ENCODE measurements at regions not wholly inside any gene's neighbourhood (a gene's known extent, or its start where the extent isn't known, plus 50 kb on each side); places are given as distances from the start of the nearest gene placed in this dataset.
A peak's percentile ranks its signal among the peaks of the same experiment; 100 is the strongest.

DNA sequence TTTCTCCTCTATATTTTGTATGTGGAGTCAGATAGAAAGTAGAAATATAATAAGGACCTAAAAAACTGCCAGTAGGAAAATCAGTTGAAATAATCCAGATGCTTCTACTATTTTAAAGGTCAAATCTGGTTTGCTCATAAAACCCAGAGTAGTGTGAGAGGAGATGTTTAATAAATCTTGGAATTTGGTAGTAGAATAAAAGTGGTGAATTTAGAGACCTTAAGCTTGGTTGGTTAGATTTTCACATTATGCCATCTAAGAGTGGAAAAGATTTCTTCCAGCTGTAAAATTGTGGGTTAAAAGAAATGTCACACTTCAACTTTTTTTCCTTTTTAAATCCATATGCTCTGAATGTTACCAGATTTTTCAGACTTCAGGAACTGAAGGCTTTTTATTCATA is 266.4 kb upstream of the GOLIM4 start:
- Mint-ChIP-seq H3K4me1 (ENCODE audit: low read depth) (no peaks in the 10 kb centered on the region), H3K4me3 (no peak overlapping the region), H3K27me3 (ENCODE audit: insufficient read depth) (no peaks in the 10 kb centered on the region), H3K36me3 (ENCODE audit: low read depth) (no peaks in the 10 kb centered on the region), H3K9me3 (peaks cover 9% of the 10 kb centered on the region), H3K27ac (no peak overlapping the region)
- no peak for DNase-seq
- TF ChIP-seq, protein P1, sequence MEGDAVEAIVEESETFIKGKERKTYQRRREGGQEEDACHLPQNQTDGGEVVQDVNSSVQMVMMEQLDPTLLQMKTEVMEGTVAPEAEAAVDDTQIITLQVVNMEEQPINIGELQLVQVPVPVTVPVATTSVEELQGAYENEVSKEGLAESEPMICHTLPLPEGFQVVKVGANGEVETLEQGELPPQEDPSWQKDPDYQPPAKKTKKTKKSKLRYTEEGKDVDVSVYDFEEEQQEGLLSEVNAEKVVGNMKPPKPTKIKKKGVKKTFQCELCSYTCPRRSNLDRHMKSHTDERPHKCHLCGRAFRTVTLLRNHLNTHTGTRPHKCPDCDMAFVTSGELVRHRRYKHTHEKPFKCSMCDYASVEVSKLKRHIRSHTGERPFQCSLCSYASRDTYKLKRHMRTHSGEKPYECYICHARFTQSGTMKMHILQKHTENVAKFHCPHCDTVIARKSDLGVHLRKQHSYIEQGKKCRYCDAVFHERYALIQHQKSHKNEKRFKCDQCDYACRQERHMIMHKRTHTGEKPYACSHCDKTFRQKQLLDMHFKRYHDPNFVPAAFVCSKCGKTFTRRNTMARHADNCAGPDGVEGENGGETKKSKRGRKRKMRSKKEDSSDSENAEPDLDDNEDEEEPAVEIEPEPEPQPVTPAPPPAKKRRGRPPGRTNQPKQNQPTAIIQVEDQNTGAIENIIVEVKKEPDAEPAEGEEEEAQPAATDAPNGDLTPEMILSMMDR (IDR thresholded peaks at IDR 0.05) = no peak

DNA sequence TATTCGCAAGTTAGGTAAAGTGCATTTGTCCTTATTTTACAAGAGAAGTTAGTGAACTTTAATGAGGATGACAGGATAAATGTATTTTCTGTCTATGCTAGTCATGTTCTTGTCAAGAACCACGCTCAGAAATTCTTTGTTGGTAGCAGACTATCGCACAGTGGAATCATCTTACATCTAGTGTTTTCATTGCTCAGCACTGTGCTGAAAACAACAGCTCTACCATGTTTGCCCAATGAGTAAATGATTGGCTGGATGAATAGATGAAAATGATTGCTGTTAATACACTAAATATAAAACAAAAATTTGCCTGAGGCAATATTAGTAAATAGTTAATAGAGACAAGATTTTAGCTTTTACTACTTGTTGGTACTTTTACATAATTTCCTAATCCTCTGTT is 265.3 kb upstream of the GOLIM4 start:
- no peak for DNase-seq
- TF ChIP-seq, protein P1 (IDR thresholded peaks at IDR 0.05) = no peak
- Mint-ChIP-seq H3K27me3 (ENCODE audit: insufficient read depth) (no peaks in the 10 kb centered on the region), H3K4me3 (no peak overlapping the region), H3K27ac (no peak overlapping the region), H3K36me3 (ENCODE audit: low read depth) (no peaks in the 10 kb centered on the region), H3K9me3 (peaks cover 9% of the 10 kb centered on the region), H3K4me1 (ENCODE audit: low read depth) (no peaks in the 10 kb centered on the region)

DNA sequence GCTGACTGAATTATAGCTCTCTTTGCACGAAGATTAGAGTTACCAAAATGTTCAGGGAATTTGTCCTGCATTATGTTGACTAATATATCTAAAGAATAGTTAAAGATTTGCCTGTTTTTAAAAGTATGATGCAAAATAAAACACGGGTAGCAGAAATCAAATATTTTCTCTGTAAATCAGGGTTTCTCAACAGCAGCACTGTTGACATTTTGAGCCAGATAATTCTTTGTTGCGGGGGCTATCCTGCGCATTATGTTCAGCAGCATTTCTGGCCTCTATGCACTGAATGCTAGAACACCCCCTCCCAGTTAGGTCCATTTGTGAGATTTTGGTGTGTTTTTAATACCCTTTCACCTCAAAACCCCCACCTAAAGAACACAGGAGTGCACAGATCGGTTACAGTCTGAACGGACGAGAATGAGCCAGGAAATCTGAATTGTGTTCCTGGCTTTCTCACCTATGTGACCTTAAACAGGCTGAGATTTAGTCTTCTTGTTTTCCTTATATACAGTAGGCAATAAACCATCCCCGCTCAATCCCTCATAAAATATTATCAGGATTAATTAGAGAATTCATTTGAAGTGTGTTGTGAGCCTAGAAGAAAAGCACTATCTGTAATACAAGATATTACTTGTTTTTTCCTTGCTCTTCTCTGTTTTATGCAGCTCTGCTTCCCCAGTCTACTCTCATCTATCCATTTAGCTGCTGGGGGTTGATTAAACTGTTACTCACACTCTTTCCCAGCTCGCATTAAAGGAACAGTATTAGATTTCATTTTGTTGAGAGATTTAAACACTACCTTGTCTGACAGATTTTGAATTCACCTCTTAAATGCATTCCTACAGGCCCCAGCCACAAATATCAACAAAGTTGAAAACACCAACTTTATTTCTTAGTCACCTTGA is 247.5 kb upstream of the GOLIM4 start:
- no peaks in the 10 kb centered on the region for H3K27me3 Mint-ChIP-seq (ENCODE audit: insufficient read depth)
- no peak for DNase-seq
- no peaks in the 10 kb centered on the region; the same call in 1 of the 2 replicates for H3K36me3 Mint-ChIP-seq (ENCODE audit: low read depth)
- TF ChIP-seq, protein P1 (IDR thresholded peaks at IDR 0.05) = no peak
- peaks cover 8% of the 10 kb centered on the region for H3K9me3 Mint-ChIP-seq
- no peaks in the 10 kb centered on the region; the same call in 1 of the 2 replicates for H3K4me1 Mint-ChIP-seq (ENCODE audit: low read depth)
- no peak overlapping the region for H3K27ac Mint-ChIP-seq
- H3K4me3 Mint-ChIP-seq = no peak overlapping the region

DNA sequence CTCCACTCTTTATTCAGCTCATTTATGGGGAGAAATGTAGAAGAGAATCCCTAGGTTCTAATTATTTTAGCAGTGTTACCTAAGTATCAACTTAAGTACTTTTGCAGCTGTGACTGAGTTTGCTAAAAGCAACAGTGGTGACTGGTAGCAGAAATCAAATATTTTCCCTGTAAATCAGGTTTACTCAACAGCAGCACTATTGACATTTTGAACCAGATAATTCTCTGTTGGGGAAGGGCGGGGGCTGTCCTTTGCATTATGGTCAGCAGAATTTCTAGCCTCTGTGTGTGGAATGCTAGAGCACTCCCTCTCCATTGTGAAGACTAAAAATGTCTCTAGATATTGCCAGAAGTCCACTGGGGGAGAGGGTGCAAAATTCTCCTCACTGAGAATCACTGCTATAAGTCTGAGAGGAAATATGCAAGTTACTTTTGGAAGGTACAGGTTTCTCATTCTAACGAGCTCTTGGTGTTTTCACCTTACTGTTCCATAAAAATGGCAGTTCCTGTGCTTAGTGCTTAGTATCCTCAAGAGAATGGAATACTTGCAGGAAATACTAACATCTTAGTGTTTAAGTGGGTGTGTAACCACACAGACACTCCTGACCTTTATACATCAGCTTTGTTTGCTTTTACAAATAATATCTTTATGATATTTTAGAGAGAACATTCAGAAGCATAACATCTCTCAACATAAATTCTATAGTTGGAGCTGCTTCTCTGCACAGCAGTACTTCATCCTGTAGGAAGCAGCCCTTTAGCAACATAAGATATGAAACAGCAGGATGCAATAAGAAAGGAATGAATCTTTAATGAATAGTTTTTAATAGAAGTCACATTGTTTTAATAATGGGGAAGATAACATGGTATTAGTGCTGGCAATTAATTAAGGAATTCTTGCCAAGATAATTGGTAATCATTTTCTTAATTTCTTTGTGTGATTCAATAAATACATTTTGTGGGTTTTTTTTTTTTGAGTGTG is 246.5 kb upstream of the GOLIM4 start:
- no peak for DNase-seq
- H3K27me3 Mint-ChIP-seq (ENCODE audit: insufficient read depth) = no peaks in the 10 kb centered on the region
- no peak overlapping the region for H3K4me3 Mint-ChIP-seq
- no peaks in the 10 kb centered on the region; the same call in 1 of the 2 replicates for H3K4me1 Mint-ChIP-seq (ENCODE audit: low read depth)
- TF ChIP-seq, protein P1 (IDR thresholded peaks at IDR 0.05) = no peak
- H3K36me3 Mint-ChIP-seq (ENCODE audit: low read depth) = no peaks in the 10 kb centered on the region; the same call in 1 of the 2 replicates
- H3K9me3 Mint-ChIP-seq = peaks cover 8% of the 10 kb centered on the region
- H3K27ac Mint-ChIP-seq = no peak overlapping the region

DNA sequence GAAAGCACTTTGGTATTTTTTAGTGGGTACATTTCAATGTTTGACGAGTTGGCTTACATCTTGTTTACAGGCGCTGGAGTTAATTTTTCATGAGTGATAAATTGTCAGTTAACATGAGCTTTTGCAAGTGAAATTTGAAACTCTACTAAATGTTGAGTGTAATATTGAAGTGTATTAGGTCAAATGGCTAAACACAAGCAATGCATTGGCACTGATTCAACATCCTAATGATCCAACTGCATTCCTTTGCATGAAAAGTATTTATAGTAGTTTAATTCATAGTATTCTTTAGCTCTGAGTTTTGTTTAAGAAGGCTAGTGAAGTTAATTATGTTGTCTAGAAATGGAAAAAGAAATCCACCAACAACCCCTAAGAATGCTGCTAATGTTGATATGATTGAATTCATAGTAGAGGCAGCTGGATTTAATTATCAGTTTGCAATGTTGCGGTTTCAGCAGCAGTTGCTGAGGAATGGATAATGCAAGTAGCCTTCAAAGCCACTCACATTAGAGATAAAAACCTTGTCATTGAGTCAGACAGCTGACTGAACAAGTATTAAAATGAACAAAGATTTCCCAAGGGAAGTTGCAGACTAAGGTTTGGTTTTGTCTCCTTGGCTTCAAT is 245.6 kb upstream of the GOLIM4 start:
- Mint-ChIP-seq H3K9me3 (peaks cover 5% of the 10 kb centered on the region), H3K27ac (no peak overlapping the region), H3K36me3 (ENCODE audit: low read depth) (no peaks in the 10 kb centered on the region; the same call in 1 of the 2 replicates), H3K4me1 (ENCODE audit: low read depth) (no peaks in the 10 kb centered on the region; the same call in 1 of the 2 replicates), H3K27me3 (ENCODE audit: insufficient read depth) (no peaks in the 10 kb centered on the region), H3K4me3 (no peak overlapping the region; the same call in 1 of the 2 replicates)
- TF ChIP-seq, protein P1 (IDR thresholded peaks at IDR 0.05) = no peak
- DNase-seq = peak; percentile 73
